SKM-1 (cell line): ENCODE measurements at regions not wholly inside any gene's neighbourhood (a gene's known extent, or its start where the extent isn't known, plus 50 kb on each side); places are given as distances from the start of the nearest gene placed in this dataset.

Experiments
- DNase-seq: peaks from one replicate; lab custom pipeline; 2025; ENCODE audit not compliant: unreplicated experiment; lab: John Stamatoyannopoulos, UW

- peak; percentile 73 for DNase-seq
These were observed 130.7 kb upstream of the GPRIN3 start for GRCh38 chr4:89438102-89438831.

- DNase-seq, result peak; percentile 3
These were observed 126.9 kb upstream of the GPRIN3 start for GRCh38 chr4:89434364-89434988.

GRCh38 chr4:89427782-89428181 lies 120.2 kb upstream of the GPRIN3 start:
- no peak for DNase-seq

GRCh38 chr4:89425023-89425422 lies 117.4 kb upstream of the GPRIN3 start:
- DNase-seq, result no peak

GRCh38 chr4:89422441-89422990 lies 114.9 kb upstream of the GPRIN3 start:
- DNase-seq, result no peak

- no peak for DNase-seq
These were observed 112.9 kb upstream of the GPRIN3 start for GRCh38 chr4:89420507-89420906.

- no peak for DNase-seq
These were observed 111.6 kb upstream of the GPRIN3 start for GRCh38 chr4:89419111-89419695.

- no peak for DNase-seq
These were observed 109.4 kb upstream of the GPRIN3 start for GRCh38 chr4:89416960-89417359.

GRCh38 chr4:89413518-89413917 lies 105.9 kb upstream of the GPRIN3 start:
- no peak for DNase-seq

- no peak for DNase-seq
These were observed 104.1 kb upstream of the GPRIN3 start for GRCh38 chr4:89411539-89412309.

GRCh38 chr4:89410687-89411086 lies 103.1 kb upstream of the GPRIN3 start:
- DNase-seq, result no peak

- DNase-seq, result no peak
These were observed 96.9 kb upstream of the GPRIN3 start for GRCh38 chr4:89404530-89404929.

- DNase-seq, result no peak
These were observed 96.2 kb upstream of the GPRIN3 start for GRCh38 chr4:89403826-89404225.

GRCh38 chr4:89400287-89401035 lies 92.9 kb upstream of the GPRIN3 start:
- no peak for DNase-seq

- DNase-seq, result no peak
These were observed 91.0 kb upstream of the GPRIN3 start for GRCh38 chr4:89398644-89399043.

GRCh38 chr4:89398146-89398545 lies 90.5 kb upstream of the GPRIN3 start:
- DNase-seq, result no peak

GRCh38 chr4:89397441-89397840 lies 89.8 kb upstream of the GPRIN3 start:
- no peak for DNase-seq

- no peak for DNase-seq
These were observed 74.8 kb upstream of the GPRIN3 start for GRCh38 chr4:89382439-89382838.

- DNase-seq, result no peak
These were observed 73.4 kb upstream of the GPRIN3 start for GRCh38 chr4:89380980-89381379.

- DNase-seq, result no peak
These were observed 72.0 kb upstream of the GPRIN3 start for GRCh38 chr4:89379511-89380044.
